GM12864 (cell line): ENCODE measurements at regions not wholly inside any gene's neighbourhood (a gene's known extent, or its start where the extent isn't known, plus 50 kb on each side); places are given as distances from the start of the nearest gene placed in this dataset.

ENCODE experiments used
- DNase-seq: peaks from one replicate; pipeline ENCODE4 v3.0.0-alpha.2; 2011; ENCODE audit warnings: low read depth
- H3K4me3 ChIP-seq: 2 replicates; pipeline ENCODE4 v1.5.1; 2011; ENCODE audit warnings: mild to moderate bottlenecking, low read depth, low read length, control low read depth
- CTCF ChIP-seq: IDR thresholded peaks from 2 replicates; pipeline ENCODE4 v1.5.1; 2011; ENCODE audit warnings: low read depth, mild to moderate bottlenecking, moderate library complexity, low read length, control low read depth, inconsistent platforms; ENCODE audit errors: missing control alignments

GRCh38 chr7:85328456-85328998, 141.7 kb upstream of the SEMA3D start:
- no peak for TF ChIP-seq CTCF
- no peak overlapping the region for H3K4me3 ChIP-seq
- DNase-seq: no peak

- H3K4me3 ChIP-seq: no peak overlapping the region
- no peak for DNase-seq
- no peak for TF ChIP-seq CTCF
These were observed 137.4 kb upstream of the SEMA3D start for GRCh38 chr7:85324145-85324799.

DNA sequence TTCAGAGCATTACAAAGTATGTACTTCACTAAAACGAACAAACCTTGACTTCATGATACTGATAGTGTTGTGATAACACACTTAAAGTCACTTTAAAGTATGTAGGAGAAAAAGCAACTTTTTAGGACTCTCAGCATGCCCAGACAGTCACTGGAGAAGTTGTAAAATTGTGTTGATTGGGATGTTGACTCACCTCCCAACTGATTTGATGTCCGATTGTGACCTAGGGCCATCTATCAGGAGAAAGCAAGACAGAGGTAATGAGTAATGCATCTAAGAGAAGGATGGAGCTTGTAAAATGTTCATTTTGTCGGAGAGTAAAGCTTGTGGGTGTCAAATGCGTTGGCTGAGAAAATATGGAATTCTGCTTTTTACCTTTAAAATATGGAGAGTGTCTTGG, 135.4 kb upstream of the SEMA3D start:
- H3K4me3 ChIP-seq: no peak overlapping the region
- TF ChIP-seq CTCF: no peak
- no peak for DNase-seq

- no peak overlapping the region for H3K4me3 ChIP-seq
- no peak for TF ChIP-seq CTCF
- DNase-seq: no peak
These were observed 134.0 kb upstream of the SEMA3D start for GRCh38 chr7:85320699-85321476.

GRCh38 chr7:85316489-85316888, 129.6 kb upstream of the SEMA3D start:
- DNase-seq: no peak
- no peak overlapping the region for H3K4me3 ChIP-seq
- no peak for TF ChIP-seq CTCF

DNA sequence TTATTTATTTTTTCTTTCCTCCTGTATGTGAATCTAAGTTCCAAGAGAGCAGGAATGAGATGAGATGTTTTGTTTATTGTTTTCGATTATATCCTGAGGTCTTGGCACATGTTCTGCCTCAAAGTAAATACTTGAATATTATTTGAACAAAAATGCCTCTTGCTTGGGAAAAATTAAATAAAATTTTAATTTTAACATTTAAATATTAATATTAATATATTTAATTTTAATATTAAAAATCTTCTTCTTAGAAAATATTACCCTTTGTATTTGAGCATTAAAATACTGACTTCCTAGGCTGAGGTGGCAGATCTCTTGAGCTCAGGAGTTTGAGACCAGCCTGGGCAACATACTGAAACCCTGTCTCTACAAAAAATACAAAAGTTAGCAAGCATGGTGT, 123.4 kb upstream of the SEMA3D start:
- no peak for DNase-seq
- no peak overlapping the region for H3K4me3 ChIP-seq
- TF ChIP-seq CTCF: no peak
